Uterus (tissue), 3 donors: ENCODE measurements at regions not wholly inside any gene's neighbourhood (a gene's known extent, or its start where the extent isn't known, plus 50 kb on each side); places are given as distances from the start of the nearest gene placed in this dataset.

ENCODE experiments used
- DNase-seq, 2 donors: peaks; one replicate each; pipeline ENCODE4 v3.0.0-alpha.2; 2019 to 2020
- H3K27ac ChIP-seq, 2 donors: fragments of 200-600 bp; sonication (generic); 1 replicate in 1 of 2; 2 replicates in 1 of 2; pipeline ENCODE4 v1.5.1; 2016 to 2018
- H3K27me3 ChIP-seq, 2 donors: fragments of 200-600 bp; sonication (generic); one replicate each; pipeline ENCODE4 v1.5.1; 2018 to 2019; ENCODE audit warnings: control low read depth in 1 of 2
- H3K36me3 ChIP-seq, 2 donors: fragments of 200-600 bp; sonication (generic); one replicate each; pipeline ENCODE4 v1.5.1; 2019; ENCODE audit warnings: control low read depth in 1 of 2
- H3K4me1 ChIP-seq, 2 donors: fragments of 200-600 bp; sonication (generic); one replicate each; pipeline ENCODE4 v1.5.1; 2018 to 2019; ENCODE audit warnings: control low read depth in 1 of 2
- H3K4me3 ChIP-seq, 2 donors: fragments of 200-600 bp; sonication (generic); 1 replicate in 1 of 2; 2 replicates in 1 of 2; pipeline ENCODE4 v1.5.1; 2018 to 2019; ENCODE audit warnings: mild to moderate bottlenecking in 1 of 2
- H3K9me3 ChIP-seq, 2 donors: fragments of 200-600 bp; sonication (generic); one replicate each; pipeline ENCODE4 v1.5.1; 2019; ENCODE audit warnings: control low read depth in 1 of 2
- CTCF ChIP-seq, 4 experiments: fragments of 200-600 bp in 2 of 4; fragments of 450-650 bp in 2 of 4; sonication (generic) in 2 of 4; IDR thresholded peaks; one replicate each; pipeline ENCODE4 v1.5.1; 2016 to 2019; ENCODE audit warnings: antibody characterized with exemption in 4 of 4, mild to moderate bottlenecking in 2 of 4, moderate library complexity in 1 of 4
- POLR2A ChIP-seq, 2 donors: fragments of 450-650 bp; IDR thresholded peaks; one replicate each; pipeline ENCODE4 v1.6.1; 2016; ENCODE audit warnings: antibody characterized with exemption in 2 of 2, mild to moderate bottlenecking in 1 of 2, moderate library complexity in 1 of 2
- intact Hi-C: fragments of 100-400 bp; cut with DNase I; formaldehyde crosslinking; loops from one replicate; pipeline ENCODE4 v1.15.1; 2023; ENCODE audit warnings: low total_unique reads
- donor health status: DM: yes; HTN: yes; CAD: no.

- TF ChIP-seq POLR2A (IDR thresholded peaks at IDR 0.05) (no peak), CTCF (IDR thresholded peaks at IDR 0.05) (no peak)
- H3K27ac ChIP-seq: no peak overlapping the region
- H3K9me3 ChIP-seq: no peaks in the 10 kb centered on the region
- H3K27me3 ChIP-seq: no peaks in the 10 kb centered on the region
- no peaks in the 10 kb centered on the region for H3K4me1 ChIP-seq
- no peak for DNase-seq
- H3K4me3 ChIP-seq: no peak overlapping the region
- intact Hi-C loops: no loop called here
- H3K36me3 ChIP-seq: no peaks in the 10 kb centered on the region
Measured at GRCh38 chr2:195428673-195429072, 228.4 kb upstream of the SLC39A10 start.

- no peaks in the 10 kb centered on the region for H3K36me3 ChIP-seq
- H3K4me1 ChIP-seq: no peaks in the 10 kb centered on the region
- intact Hi-C loops: no loop called here
- DNase-seq: no peak
- H3K27me3 ChIP-seq: no peaks in the 10 kb centered on the region
- H3K4me3 ChIP-seq: no peak overlapping the region
- TF ChIP-seq POLR2A (IDR thresholded peaks at IDR 0.05) (no peak), CTCF (IDR thresholded peaks at IDR 0.05) (no peak)
- H3K27ac ChIP-seq: no peak overlapping the region
- H3K9me3 ChIP-seq: no peaks in the 10 kb centered on the region
Measured at GRCh38 chr2:195425328-195425727, 231.7 kb upstream of the SLC39A10 start.

- TF ChIP-seq CTCF (IDR thresholded peaks at IDR 0.05) (no peak), POLR2A (IDR thresholded peaks at IDR 0.05) (no peak)
- Histone ChIP-seq H3K36me3 (no peaks in the 10 kb centered on the region), H3K27ac (no peak overlapping the region), H3K4me3 (no peak overlapping the region), H3K27me3 (no peaks in the 10 kb centered on the region), H3K9me3 (no peaks in the 10 kb centered on the region), H3K4me1 (no peaks in the 10 kb centered on the region)
- DNase-seq: no peak
- intact Hi-C loops: no loop called here
Measured at GRCh38 chr2:195419033-195419432, 238.0 kb upstream of the SLC39A10 start.

GRCh38 chr2:195414537-195415100 is 242.4 kb upstream of the SLC39A10 start:
- H3K4me1 ChIP-seq: no peaks in the 10 kb centered on the region
- intact Hi-C loops: no loop called here
- H3K27ac ChIP-seq: no peak overlapping the region
- no peak for DNase-seq
- no peak for TF ChIP-seq POLR2A (IDR thresholded peaks at IDR 0.05)
- TF ChIP-seq CTCF (IDR thresholded peaks at IDR 0.05): no peak
- H3K9me3 ChIP-seq: no peaks in the 10 kb centered on the region
- H3K36me3 ChIP-seq: no peaks in the 10 kb centered on the region
- H3K4me3 ChIP-seq: no peak overlapping the region
- H3K27me3 ChIP-seq: no peaks in the 10 kb centered on the region

GRCh38 chr2:195413944-195414343 is 243.1 kb upstream of the SLC39A10 start:
- intact Hi-C loops: no loop called here

More at GRCh38 chr2:195413944-195414343, 243.1 kb upstream of the SLC39A10 start:
- DNase-seq: no peak
- Histone ChIP-seq H3K4me1 (no peaks in the 10 kb centered on the region), H3K27ac (no peak overlapping the region), H3K36me3 (no peaks in the 10 kb centered on the region), H3K4me3 (no peak overlapping the region), H3K9me3 (no peaks in the 10 kb centered on the region), H3K27me3 (no peaks in the 10 kb centered on the region)
- no peak for TF ChIP-seq CTCF (IDR thresholded peaks at IDR 0.05)
- TF ChIP-seq POLR2A (IDR thresholded peaks at IDR 0.05): no peak
